H1 (cell line): ENCODE measurements at regions not wholly inside any gene's neighbourhood (a gene's known extent, or its start where the extent isn't known, plus 50 kb on each side); places are given as distances from the start of the nearest gene placed in this dataset.

ENCODE experiments used
- CTCF ChIA-PET: fragments of 300-600 bp; sonication (Branson Sonifier 250); formaldehyde crosslinking; loops from one replicate; lab custom pipeline; 2021; ENCODE audit not compliant: partially characterized antibody; lab: Charles Lee
- POLR2A ChIA-PET: fragments of 300-600 bp; sonication (Branson Sonifier 250); formaldehyde crosslinking; loops from one replicate; lab custom pipeline; 2021; ENCODE audit warnings: inconsistent platforms; ENCODE audit not compliant: partially characterized antibody; lab: Charles Lee
- DNase-seq, 2 experiments: peaks; one replicate each; pipeline versions ENCODE4 v3.0.0 to v3.0.0-alpha.2; 2010 to 2022; ENCODE audit warnings: low spot score in 2 of 2, low read depth in 1 of 2, mixed read lengths in 1 of 2
- FAIRE-seq: peaks from 2 replicates; lab custom pipeline; 2011; peaks lifted over from hg19 to GRCh38; lab: Jason Lieb, UNC
- H2AFZ ChIP-seq: 2 replicates; pipeline ENCODE4 v1.8.1; 2012; ENCODE audit warnings: low read length, inconsistent platforms
- H2AK5ac ChIP-seq: 2 replicates; pipeline ENCODE4 v1.6.1; 2013; ENCODE audit warnings: low read depth, low read length
- H2BK120ac ChIP-seq: replicated peaks from 2 replicates; pipeline ENCODE3; 2013; ENCODE audit warnings: low read depth, low read length, inconsistent platforms
- H2BK12ac ChIP-seq: 2 replicates; pipeline ENCODE4 v1.6.1; 2013; ENCODE audit warnings: low read depth, low read length
- H2BK15ac ChIP-seq: 2 replicates; pipeline ENCODE4 v1.6.1; 2013; ENCODE audit warnings: low read length
- H2BK20ac ChIP-seq: 2 replicates; pipeline ENCODE4 v1.6.1; 2013; ENCODE audit warnings: low read length
- H2BK5ac ChIP-seq: 2 replicates; pipeline ENCODE4 v1.6.1; 2013; ENCODE audit warnings: low read depth, low read length
- H3K14ac ChIP-seq: 2 replicates; pipeline ENCODE4 v1.6.1; 2013; ENCODE audit warnings: inconsistent platforms; ENCODE audit not compliant: insufficient read length
- H3K18ac ChIP-seq: 2 replicates; pipeline ENCODE4 v1.6.1; 2013; ENCODE audit warnings: low read length; ENCODE audit errors: extremely low read depth
- H3K23ac ChIP-seq: 2 replicates; pipeline ENCODE4 v1.6.1; 2013; ENCODE audit warnings: inconsistent platforms; ENCODE audit not compliant: insufficient read length
- H3K23me2 ChIP-seq: 2 replicates; pipeline ENCODE4 v1.6.1; 2013; ENCODE audit warnings: low read depth, low read length
- H3K27ac ChIP-seq: 2 replicates; pipeline ENCODE4 v1.6.1; 2011; ENCODE audit warnings: low read depth, low read length, inconsistent platforms
- H3K27me3 ChIP-seq, 4 experiments: replicated peaks in 1 of 4; 1 replicate in 1 of 4; 2 replicates in 3 of 4; pipeline versions ENCODE4 v1.6.1 to v1.8.1; 2011 to 2013; ENCODE audit warnings: low read length in 3 of 4, mild to moderate bottlenecking in 3 of 4, inconsistent platforms in 2 of 4, mixed read lengths in 2 of 4, moderate library complexity in 1 of 4; ENCODE audit not compliant: control insufficient read depth in 3 of 4, insufficient read depth in 3 of 4; ENCODE audit errors: extremely low read depth in 1 of 4
- H3K36me3 ChIP-seq, 4 experiments: 2 replicates each; pipeline versions ENCODE4 v1.6.1 to v1.8.1; 2011 to 2013; ENCODE audit warnings: mild to moderate bottlenecking in 4 of 4, low read length in 3 of 4, moderate library complexity in 2 of 4, control low read depth in 1 of 4, inconsistent platforms in 1 of 4; ENCODE audit not compliant: insufficient read depth in 4 of 4, control insufficient read depth in 2 of 4
- H3K4ac ChIP-seq: replicated peaks from 2 replicates; pipeline ENCODE3; 2013; ENCODE audit warnings: low read length, low read depth, mixed read lengths, inconsistent platforms; ENCODE audit not compliant: insufficient read length
- H3K4me1 ChIP-seq, 4 experiments: replicated peaks in 1 of 4; 1 replicate in 1 of 4; 2 replicates in 3 of 4; pipeline versions ENCODE4 v1.6.1 to v1.8.1; 2011 to 2013; ENCODE audit warnings: low read length in 3 of 4, inconsistent platforms in 2 of 4, mixed read lengths in 1 of 4; ENCODE audit not compliant: insufficient read depth in 4 of 4, control insufficient read depth in 3 of 4
- H3K4me2 ChIP-seq, 2 experiments: 2 replicates each; pipeline versions ENCODE4 v1.6.1 to v1.8.1; 2011 to 2013; ENCODE audit warnings: low read depth in 2 of 2, low read length in 2 of 2, control low read depth in 1 of 2, inconsistent platforms in 1 of 2, mild to moderate bottlenecking in 1 of 2; ENCODE audit not compliant: insufficient read depth in 1 of 2
- H3K4me3 ChIP-seq, 4 experiments: fragments of 200-600, 300-600 bp in 1 of 4; sonication (generic), shearing (Covaris generic), sonication (Bioruptor Twin) in 1 of 4; 2 replicates each; pipeline versions ENCODE4 v1.5.1 to v1.8.1; 2011 to 2016; ENCODE audit warnings: low read length in 4 of 4, low read depth in 3 of 4, control low read depth in 2 of 4, inconsistent platforms in 2 of 4, mild to moderate bottlenecking in 2 of 4, mixed read lengths in 1 of 4, moderate library complexity in 1 of 4; ENCODE audit not compliant: insufficient read depth in 2 of 4; ENCODE audit errors: extremely low read depth in 1 of 4
- H3K56ac ChIP-seq: replicated peaks from 2 replicates; pipeline ENCODE3; 2013; ENCODE audit warnings: low read depth, mild to moderate bottlenecking, mixed read lengths, low read length, inconsistent platforms; ENCODE audit not compliant: insufficient read length
- H3K79me1 ChIP-seq: 2 replicates; pipeline ENCODE4 v1.6.1; 2013; ENCODE audit warnings: low read depth, low read length, control low read depth
- H3K79me2 ChIP-seq, 2 experiments: 2 replicates each; pipeline versions ENCODE4 v1.6.1 to v1.8.1; 2012 to 2013; ENCODE audit warnings: low read length in 2 of 2, mild to moderate bottlenecking in 2 of 2, inconsistent platforms in 1 of 2; ENCODE audit not compliant: insufficient read depth in 2 of 2, control insufficient read depth in 1 of 2
- H3K9ac ChIP-seq, 4 experiments: replicated peaks in 1 of 4; 1 replicate in 1 of 4; 2 replicates in 3 of 4; pipeline versions ENCODE4 v1.6.1 to v1.8.1; 2011 to 2013; ENCODE audit warnings: low read depth in 3 of 4, low read length in 3 of 4, control low read depth in 2 of 4, mild to moderate bottlenecking in 2 of 4, moderate library complexity in 2 of 4, inconsistent platforms in 1 of 4; ENCODE audit errors: extremely low read depth in 1 of 4
- H3K9me3 ChIP-seq, 2 experiments: 2 replicates each; pipeline versions ENCODE4 v1.6.1 to v1.8.1; 2012 to 2013; ENCODE audit warnings: mild to moderate bottlenecking in 2 of 2, moderate library complexity in 2 of 2, control low read depth in 1 of 2, inconsistent platforms in 1 of 2, low read depth in 1 of 2, low read length in 1 of 2, mixed read lengths in 1 of 2; ENCODE audit not compliant: insufficient read depth in 2 of 2
- H4K20me1 ChIP-seq, 2 experiments: replicated peaks in 1 of 2; 2 replicates each; pipeline versions ENCODE3 to v1.8.1; 2011 to 2013; ENCODE audit warnings: inconsistent platforms in 2 of 2, low read length in 2 of 2, mild to moderate bottlenecking in 1 of 2; ENCODE audit not compliant: insufficient read depth in 2 of 2, control insufficient read depth in 1 of 2
- H4K5ac ChIP-seq: 2 replicates; pipeline ENCODE4 v1.6.1; 2013; ENCODE audit warnings: low read length, low read depth, mixed read lengths, inconsistent platforms; ENCODE audit not compliant: insufficient read length
- H4K8ac ChIP-seq: 2 replicates; pipeline ENCODE4 v1.8.0; 2013; ENCODE audit warnings: mild to moderate bottlenecking, moderate library complexity, low read length, inconsistent platforms; ENCODE audit not compliant: insufficient read depth; ENCODE audit errors: extremely low read depth
- H4K91ac ChIP-seq: replicated peaks from 2 replicates; pipeline ENCODE3; 2013; ENCODE audit warnings: low read length, mixed read lengths, inconsistent platforms; ENCODE audit not compliant: insufficient read length
- BACH1 ChIP-seq: IDR thresholded peaks from 2 replicates; pipeline ENCODE4 v1.6.1; 2012; ENCODE audit warnings: low read length, improper control_type of control experiment
- BCL11A ChIP-seq, 2 experiments: IDR thresholded peaks; one replicate each; pipeline ENCODE4 v1.6.1; 2011; ENCODE audit warnings: low read depth in 2 of 2, low read length in 2 of 2, mild to moderate bottlenecking in 2 of 2
- CEBPB ChIP-seq: IDR thresholded peaks from 2 replicates; pipeline ENCODE4 v1.6.1; 2012; ENCODE audit warnings: low read depth, low read length
- CTCF ChIP-seq, 3 experiments: IDR thresholded peaks; 1 replicate in 2 of 3; 2 replicates in 1 of 3; pipeline versions ENCODE4 v1.5.1 to v1.6.1; 2011; ENCODE audit warnings: low read length in 3 of 3, mild to moderate bottlenecking in 3 of 3, inconsistent platforms in 2 of 3, low read depth in 1 of 3, moderate library complexity in 1 of 3; ENCODE audit not compliant: insufficient read depth in 1 of 3; ENCODE audit errors: control extremely low read depth in 1 of 3
- JUND ChIP-seq: IDR thresholded peaks from 2 replicates; pipeline ENCODE4 v1.6.1; 2011; ENCODE audit warnings: mild to moderate bottlenecking, improper control_type of control experiment, low read length
- KDM1A ChIP-seq: fragments of 200-600, 300-600 bp; sonication (generic); IDR thresholded peaks from 2 replicates; pipeline ENCODE4 v1.7.1; 2016; ENCODE audit warnings: mild to moderate bottlenecking, low read length, borderline replicate concordance
- RAD21 ChIP-seq, 2 experiments: IDR thresholded peaks in 1 of 2; conservative IDR thresholded peaks in 1 of 2; 2 replicates each; pipeline ENCODE4 v1.6.1; 2011; ENCODE audit warnings: low read depth in 2 of 2, low read length in 2 of 2, improper control_type of control experiment in 1 of 2, inconsistent platforms in 1 of 2, mild to moderate bottlenecking in 1 of 2, moderate library complexity in 1 of 2
- SIN3A ChIP-seq, 2 experiments: IDR thresholded peaks in 1 of 2; conservative IDR thresholded peaks in 1 of 2; 2 replicates each; pipeline ENCODE4 v1.6.1; 2011 to 2012; ENCODE audit warnings: low read length in 2 of 2, improper control_type of control experiment in 1 of 2, low read depth in 1 of 2, mild to moderate bottlenecking in 1 of 2
- SP4 ChIP-seq: IDR thresholded peaks from 2 replicates; pipeline ENCODE4 v1.6.1; 2012; ENCODE audit warnings: low read length, inconsistent platforms
- TCF12 ChIP-seq: IDR thresholded peaks from 2 replicates; pipeline ENCODE4 v1.6.1; 2011; ENCODE audit warnings: low read depth, mild to moderate bottlenecking, low read length
- USF2 ChIP-seq: IDR thresholded peaks from 2 replicates; pipeline ENCODE4 v1.6.1; 2011; ENCODE audit warnings: low read length, improper control_type of control experiment
- WGBS, 2 experiments: shearing (Covaris generic) in 1 of 2; methylation state at CpG; one replicate each; pipeline versions ENCODE4 v1.1.6 to v1.1.7; 2013 to 2015; ENCODE audit warnings: low lambda C conversion rate in 2 of 2, mixed read lengths in 2 of 2, inconsistent platforms in 1 of 2, low coverage in 1 of 2, missing lambda C conversion rate in 1 of 2; ENCODE audit not compliant: insufficient replicate concordance in 2 of 2, insufficient coverage in 1 of 2, insufficient read length in 1 of 2; ENCODE audit errors: extremely low coverage in 1 of 2, missing lambda C conversion rate in 1 of 2; 5-methylcytosine and 5-hydroxymethylcytosine counted together

DNA sequence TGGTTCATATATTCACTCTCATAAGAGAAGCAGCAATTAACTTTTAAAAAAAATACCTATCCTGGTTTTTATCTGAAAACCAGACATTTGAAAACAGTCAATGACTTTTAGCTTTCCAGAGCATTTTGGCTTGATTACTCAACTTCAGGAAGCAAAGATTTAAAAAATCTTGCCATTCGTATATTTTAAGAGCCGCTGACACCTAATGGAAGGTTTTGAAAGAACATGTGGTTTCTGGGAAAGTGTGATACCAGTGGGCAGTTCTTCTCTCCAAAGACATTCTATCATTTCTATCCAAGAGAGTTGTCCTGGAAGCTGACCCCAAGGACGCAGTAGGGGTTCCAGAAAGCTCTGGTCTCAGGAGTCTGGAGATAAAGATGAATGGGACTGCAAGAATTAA lies 234.7 kb downstream of the TTC32 start:
- DNase-seq: no peak
- H3K23me2 ChIP-seq: no peaks in the 10 kb centered on the region
- 80% methylated on average over 3 of the region's 3 CpGs; no CpG with 5 or more reads in 1 of the 2 experiments for WGBS, 2 experiments
- H3K27ac ChIP-seq: no peak overlapping the region
- no peak overlapping the region for H2BK15ac ChIP-seq
- no peak overlapping the region for H3K23ac ChIP-seq
- no peaks in the 10 kb centered on the region for H3K27me3 ChIP-seq
- CTCF ChIA-PET: interaction anchor here (0.9 to 2.4 kb wide), 9 partner anchors 10 to 317 kb away, joined by 3 to 13 read pairs (median 4); no protein-coding TSS in a partner anchor
- H3K79me1 ChIP-seq: no peaks in the 10 kb centered on the region
- no peaks in the 10 kb centered on the region for H3K4me1 ChIP-seq
- no peaks in the 10 kb centered on the region for H3K9me3 ChIP-seq
- H2BK5ac ChIP-seq: no peak overlapping the region
- H2AFZ ChIP-seq: no peak overlapping the region
- no peak overlapping the region for H3K4ac ChIP-seq
- no peak overlapping the region for H2BK20ac ChIP-seq
- H4K8ac ChIP-seq: no peak overlapping the region
- no peaks in the 10 kb centered on the region for H3K36me3 ChIP-seq
- no peak overlapping the region for H2BK120ac ChIP-seq
- H4K20me1 ChIP-seq: no peaks in the 10 kb centered on the region
- no peaks in the 10 kb centered on the region for H3K79me2 ChIP-seq
- H3K56ac ChIP-seq: no peak overlapping the region
- no peak overlapping the region for H2BK12ac ChIP-seq
- no peak overlapping the region for H3K14ac ChIP-seq
- no peak overlapping the region for H4K5ac ChIP-seq
- H3K4me3 ChIP-seq: no peak overlapping the region
- POLR2A ChIA-PET: no interaction called here
- H4K91ac ChIP-seq: no peak overlapping the region
- H3K9ac ChIP-seq: no peak overlapping the region
- no peak overlapping the region for H2AK5ac ChIP-seq
- no peak overlapping the region for H3K18ac ChIP-seq
- no peak overlapping the region for H3K4me2 ChIP-seq
- FAIRE-seq: peak; percentile 62
- TF ChIP-seq TCF12 (no peak), BACH1 (no peak), SIN3A (conservative IDR thresholded peaks at IDR 0.05 in 1 of 2, IDR thresholded peaks at IDR 0.05 in 1 of 2; ENCODE audit: low read depth in 1 of 2, low read length in 2 of 2) (no peak), CTCF (IDR thresholded peaks at IDR 0.05; ENCODE audit: control extremely low read depth in 1 of 3, insufficient read depth in 1 of 3, low read depth in 1 of 3, low read length in 3 of 3) (peak in 2 of 3 experiments; percentile 18 to 20; a peak in 2 of 4 replicates), CEBPB (no peak), BCL11A (IDR thresholded peaks at IDR 0.05; ENCODE audit: low read depth in 2 of 2, low read length in 2 of 2) (no peak), JUND (no peak), KDM1A (no peak), SP4 (no peak), RAD21 (IDR thresholded peaks at IDR 0.05 in 1 of 2, conservative IDR thresholded peaks at IDR 0.05 in 1 of 2; ENCODE audit: low read depth in 2 of 2, low read length in 2 of 2) (peak; percentile 51 to 54), USF2 (no peak)
